Astrocyte of the cerebellum (primary cell): ENCODE measurements at regions not wholly inside any gene's neighbourhood (a gene's known extent, or its start where the extent isn't known, plus 50 kb on each side); places are given as distances from the start of the nearest gene placed in this dataset.
A peak's percentile ranks its signal among the peaks of the same experiment; 100 is the strongest.

Experiments used
- DNase-seq: peaks from one replicate; pipeline ENCODE4 v3.0.0-alpha.2; 2011; ENCODE audit warnings: low read depth
- H3K4me3 ChIP-seq: 2 replicates; pipeline ENCODE4 v1.5.1; 2011; ENCODE audit warnings: mild to moderate bottlenecking, low read depth, low read length, moderate library complexity
- in situ Hi-C: cut with HindIII; loops from 2 replicates; pipeline ENCODE4 v1.10.0; 2017; ENCODE audit warnings: low sequenced_read_pairs
- TF ChIP-seq, protein P1 (sequence below): IDR thresholded peaks from 2 replicates; pipeline ENCODE4 v1.5.1; 2012; ENCODE audit warnings: low read length, low read depth, moderate library complexity, mild to moderate bottlenecking; ENCODE audit errors: missing control alignments

DNA sequence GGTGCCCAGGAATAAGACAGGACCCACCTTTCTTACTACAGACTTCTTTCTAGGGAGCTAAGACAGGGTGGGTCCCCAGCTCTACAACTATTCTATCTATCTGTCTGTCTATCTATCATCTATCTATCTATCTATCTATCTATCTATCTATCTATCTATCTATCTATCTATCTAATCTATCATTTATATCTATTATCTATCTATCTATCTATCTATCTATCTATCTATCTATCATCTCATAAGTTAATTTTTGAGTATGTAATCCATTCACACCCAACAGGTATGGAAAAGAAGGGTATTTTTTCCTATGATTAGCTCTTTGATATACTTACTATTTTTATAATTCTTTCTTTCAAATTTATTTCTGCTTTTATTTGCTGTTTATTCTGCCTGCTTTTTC, 55.9 kb downstream of the BAMBI start:
- in situ Hi-C loops: no loop called here
- TF ChIP-seq, protein P1, sequence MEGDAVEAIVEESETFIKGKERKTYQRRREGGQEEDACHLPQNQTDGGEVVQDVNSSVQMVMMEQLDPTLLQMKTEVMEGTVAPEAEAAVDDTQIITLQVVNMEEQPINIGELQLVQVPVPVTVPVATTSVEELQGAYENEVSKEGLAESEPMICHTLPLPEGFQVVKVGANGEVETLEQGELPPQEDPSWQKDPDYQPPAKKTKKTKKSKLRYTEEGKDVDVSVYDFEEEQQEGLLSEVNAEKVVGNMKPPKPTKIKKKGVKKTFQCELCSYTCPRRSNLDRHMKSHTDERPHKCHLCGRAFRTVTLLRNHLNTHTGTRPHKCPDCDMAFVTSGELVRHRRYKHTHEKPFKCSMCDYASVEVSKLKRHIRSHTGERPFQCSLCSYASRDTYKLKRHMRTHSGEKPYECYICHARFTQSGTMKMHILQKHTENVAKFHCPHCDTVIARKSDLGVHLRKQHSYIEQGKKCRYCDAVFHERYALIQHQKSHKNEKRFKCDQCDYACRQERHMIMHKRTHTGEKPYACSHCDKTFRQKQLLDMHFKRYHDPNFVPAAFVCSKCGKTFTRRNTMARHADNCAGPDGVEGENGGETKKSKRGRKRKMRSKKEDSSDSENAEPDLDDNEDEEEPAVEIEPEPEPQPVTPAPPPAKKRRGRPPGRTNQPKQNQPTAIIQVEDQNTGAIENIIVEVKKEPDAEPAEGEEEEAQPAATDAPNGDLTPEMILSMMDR: no peak
- DNase-seq: no peak
- no peak overlapping the region for H3K4me3 ChIP-seq

DNA sequence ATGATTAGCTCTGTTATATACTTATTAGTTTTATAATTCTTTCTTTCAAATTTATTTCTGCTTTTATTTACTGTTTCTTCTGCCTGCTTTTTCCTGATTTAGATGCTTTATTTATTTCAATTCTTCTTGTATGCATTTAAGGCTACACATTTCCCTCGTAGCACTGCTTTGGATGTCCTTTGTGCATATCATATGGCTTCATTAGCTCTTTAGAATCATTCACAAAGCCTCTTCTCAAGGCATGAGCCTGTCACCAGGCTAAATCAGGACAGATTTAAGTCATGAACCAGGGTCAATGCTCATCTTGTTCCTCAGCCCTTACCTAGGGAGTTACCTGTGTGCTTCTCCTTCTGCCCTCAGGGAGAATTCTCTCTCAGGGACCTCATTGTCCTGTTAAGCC, 56.3 kb downstream of the BAMBI start:
- H3K4me3 ChIP-seq: no peak overlapping the region
- TF ChIP-seq, protein P1: no peak
- in situ Hi-C loops: no loop called here
- no peak for DNase-seq

DNA sequence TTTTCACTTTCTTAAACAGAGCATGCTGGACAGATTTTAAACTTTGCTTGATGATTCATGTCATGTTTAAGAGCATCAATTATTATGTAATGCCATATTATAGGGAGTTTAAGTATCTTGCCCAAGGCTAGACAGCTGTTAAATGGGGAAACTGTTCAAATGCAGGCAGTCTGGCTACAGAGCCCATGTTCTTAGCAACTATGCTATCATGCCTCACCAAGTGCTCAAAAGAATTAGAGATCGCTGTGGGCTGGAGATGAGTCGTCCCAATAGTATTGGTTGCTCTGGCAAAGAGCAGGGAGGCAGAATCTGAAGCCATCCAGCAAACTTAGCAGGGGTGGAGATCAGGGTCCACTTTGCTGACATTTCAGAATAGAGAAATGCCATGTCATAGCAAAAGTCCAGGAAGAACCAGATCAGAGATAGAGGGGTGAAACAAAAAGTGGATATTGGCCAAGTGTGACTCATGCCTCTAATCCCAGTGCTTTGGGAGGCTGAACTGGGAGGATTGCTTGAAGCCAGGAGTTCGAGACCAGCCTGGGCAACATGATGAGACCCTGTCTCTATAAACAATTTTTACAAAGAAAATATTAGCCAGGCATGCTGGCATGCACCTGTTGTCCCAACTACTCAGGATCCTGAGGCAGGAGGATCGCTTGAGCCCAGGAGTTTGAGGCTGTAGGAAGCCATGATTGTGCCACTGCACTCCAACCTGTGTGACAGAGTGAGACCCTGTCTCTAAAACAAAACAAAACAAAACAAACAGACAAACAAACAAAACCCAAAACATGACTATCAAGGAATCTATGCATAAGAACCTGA, 57.8 kb downstream of the BAMBI start:
- peak; percentile 86 for DNase-seq

DNA sequence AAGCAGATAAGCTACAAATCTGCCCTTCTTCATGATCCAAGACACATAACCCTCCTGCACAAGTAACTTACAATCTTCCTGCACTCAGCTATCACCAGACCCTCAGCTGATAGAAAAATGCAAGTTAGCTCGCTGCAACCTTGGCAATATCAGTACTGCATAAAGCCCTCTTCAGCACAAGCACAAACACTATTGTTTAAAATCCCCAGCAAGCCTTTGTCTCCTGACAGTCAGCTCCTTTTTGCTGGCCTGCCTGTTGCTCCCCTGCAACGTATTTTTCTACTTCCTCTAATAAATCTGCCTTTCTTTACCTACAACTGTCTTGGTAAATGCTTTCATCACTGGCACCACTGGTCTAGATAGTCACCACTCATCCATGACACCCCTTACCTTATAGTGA, 59.8 kb downstream of the BAMBI start:
- no peak for DNase-seq
- in situ Hi-C loops: no loop called here
- TF ChIP-seq, protein P1: no peak
- H3K4me3 ChIP-seq: no peak overlapping the region

More for the DNA sequence above, 57.8 kb downstream of the BAMBI start:
- TF ChIP-seq, protein P1: no peak
- in situ Hi-C loops: no loop called here
- H3K4me3 ChIP-seq: no peak overlapping the region

DNA sequence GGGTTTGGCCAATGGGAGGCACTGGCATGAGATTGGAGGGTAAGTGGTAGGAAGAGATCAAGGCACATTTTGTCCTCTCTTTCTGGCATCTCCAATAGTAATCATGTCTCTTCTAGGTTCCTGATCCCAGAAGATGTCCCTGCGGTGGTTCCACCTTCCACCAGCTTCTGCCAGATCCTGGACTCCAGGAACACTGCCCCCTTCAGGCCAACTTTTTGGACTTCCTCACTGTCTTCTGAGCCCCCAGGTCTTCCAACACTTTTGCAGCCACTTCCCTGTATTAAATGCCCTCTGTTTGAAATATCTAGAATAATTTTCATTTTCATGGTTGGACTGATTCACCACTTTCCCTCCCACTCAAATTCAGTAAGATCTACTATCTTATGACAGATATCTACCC, 60.9 kb downstream of the BAMBI start:
- no peak overlapping the region for H3K4me3 ChIP-seq
- DNase-seq: no peak
- in situ Hi-C loops: no loop called here
- TF ChIP-seq, protein P1: no peak

DNA sequence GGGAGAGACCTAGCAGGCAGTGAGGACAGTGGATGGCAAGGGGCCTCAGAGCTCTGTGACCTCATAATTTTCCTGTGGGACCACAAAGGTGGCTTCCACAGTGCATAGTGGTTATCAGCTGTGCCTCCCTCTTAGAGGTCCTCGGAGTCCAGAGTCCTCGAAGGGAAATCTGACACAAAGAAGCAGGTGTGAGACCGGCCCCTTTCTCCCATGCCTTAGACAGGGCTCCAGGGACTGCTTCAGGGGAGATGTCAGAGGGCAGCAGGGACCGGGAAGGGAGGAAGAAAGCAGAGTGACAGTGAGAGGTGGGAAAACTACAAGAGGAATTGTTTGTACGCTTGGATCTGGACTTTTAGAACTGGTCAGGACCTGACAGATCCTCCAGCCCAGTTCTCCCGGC, 66.3 kb downstream of the BAMBI start:
- no peak for DNase-seq
- H3K4me3 ChIP-seq: no peak overlapping the region
- TF ChIP-seq, protein P1: no peak
- in situ Hi-C loops: no loop called here
